GM13976 (cell line): ENCODE measurements at regions not wholly inside any gene's neighbourhood (a gene's known extent, or its start where the extent isn't known, plus 50 kb on each side); places are given as distances from the start of the nearest gene placed in this dataset.
A peak's percentile ranks its signal among the peaks of the same experiment; 100 is the strongest.

Experiments
- DNase-seq: peaks from one replicate; pipeline ENCODE4 v3.0.0; 2012; ENCODE audit warnings: low spot score
- CTCF ChIP-seq: IDR thresholded peaks from 2 replicates; pipeline ENCODE4 v1.5.1; 2012; ENCODE audit warnings: borderline replicate concordance, mild to moderate bottlenecking; ENCODE audit not compliant: insufficient read depth; ENCODE audit errors: extremely low read depth, missing control alignments, control extremely low read depth
- in situ Hi-C: fragments of 300-500 bp; cut with MboI; formaldehyde crosslinking; loops from one replicate; pipeline ENCODE4 v1.12.0; 2022; ENCODE audit warnings: low sequenced_read_pairs, mixed read lengths, inconsistent platforms; ENCODE audit not compliant: unreplicated experiment

DNA sequence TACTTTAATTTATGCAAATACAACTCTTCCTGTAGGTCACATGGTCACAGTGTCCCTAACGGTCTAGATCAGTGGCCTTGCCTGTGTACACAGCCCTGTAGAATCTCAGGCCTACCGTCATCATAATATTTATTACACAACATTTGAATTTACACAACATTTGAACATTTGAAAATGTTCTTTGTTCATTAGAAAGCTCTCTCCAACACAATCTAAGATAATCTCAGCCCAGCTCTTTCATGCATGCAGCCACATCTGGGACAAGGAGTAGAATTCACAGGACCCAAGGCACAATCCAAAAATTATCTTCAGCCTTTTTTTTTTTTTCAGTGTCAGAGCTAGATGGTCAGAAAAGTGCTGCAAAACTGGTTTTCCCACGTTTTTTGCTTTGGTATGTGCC, 892.8 kb downstream of the TFAP2A start:
- no peak for DNase-seq
- no peak for TF ChIP-seq CTCF
- in situ Hi-C loops: no loop called here

- in situ Hi-C loops: no loop called here
- no peak for TF ChIP-seq CTCF
- peak; percentile 28 for DNase-seq
Observed at GRCh38 chr6:9521152-9521530, 893.7 kb downstream of the TFAP2A start.

GRCh38 chr6:9520417-9521151, 894.3 kb downstream of the TFAP2A start:
- no peak for DNase-seq
- in situ Hi-C loops: no loop called here

DNA sequence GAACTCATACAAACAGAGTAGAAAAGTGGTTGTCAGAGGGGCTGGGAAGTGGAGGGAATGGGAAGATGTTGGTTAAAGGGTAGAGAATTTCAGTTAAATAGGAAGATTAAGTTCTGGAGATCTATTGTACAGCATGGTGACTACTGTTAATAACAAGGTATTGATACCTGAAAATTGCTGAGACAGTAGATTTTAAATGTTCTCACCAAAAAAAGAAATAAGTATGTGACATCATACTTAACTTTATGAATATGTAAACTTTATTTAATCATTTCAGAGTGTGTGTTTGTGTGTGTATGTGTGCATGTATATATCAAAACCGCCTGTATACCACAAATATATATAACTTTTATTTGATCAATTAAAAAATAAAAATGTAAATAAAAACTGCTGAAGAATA, 896.4 kb downstream of the TFAP2A start:
- DNase-seq: no peak
- in situ Hi-C loops: no loop called here
- no peak for TF ChIP-seq CTCF

More at GRCh38 chr6:9520417-9521151, 894.3 kb downstream of the TFAP2A start:
- TF ChIP-seq CTCF: no peak

DNA sequence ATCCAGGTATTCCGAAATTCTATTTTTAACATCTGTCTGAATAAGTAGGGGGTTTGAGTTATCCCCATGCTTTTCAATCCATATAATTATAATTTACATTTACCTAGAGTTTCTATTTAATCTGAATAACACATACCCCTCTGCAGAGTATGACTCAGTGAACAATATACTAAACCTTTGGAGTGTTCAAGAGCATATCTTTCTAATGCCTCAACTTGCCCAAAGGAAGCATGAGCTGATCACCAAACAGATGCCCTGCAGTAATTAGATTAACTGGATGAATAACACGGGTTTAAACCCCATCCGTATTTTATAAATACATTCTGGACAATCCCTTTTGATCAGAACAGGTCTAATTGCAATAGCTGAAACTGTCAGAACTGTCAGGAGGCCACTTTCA, 897.1 kb downstream of the TFAP2A start:
- in situ Hi-C loops: no loop called here
- no peak for TF ChIP-seq CTCF
- DNase-seq: no peak

DNA sequence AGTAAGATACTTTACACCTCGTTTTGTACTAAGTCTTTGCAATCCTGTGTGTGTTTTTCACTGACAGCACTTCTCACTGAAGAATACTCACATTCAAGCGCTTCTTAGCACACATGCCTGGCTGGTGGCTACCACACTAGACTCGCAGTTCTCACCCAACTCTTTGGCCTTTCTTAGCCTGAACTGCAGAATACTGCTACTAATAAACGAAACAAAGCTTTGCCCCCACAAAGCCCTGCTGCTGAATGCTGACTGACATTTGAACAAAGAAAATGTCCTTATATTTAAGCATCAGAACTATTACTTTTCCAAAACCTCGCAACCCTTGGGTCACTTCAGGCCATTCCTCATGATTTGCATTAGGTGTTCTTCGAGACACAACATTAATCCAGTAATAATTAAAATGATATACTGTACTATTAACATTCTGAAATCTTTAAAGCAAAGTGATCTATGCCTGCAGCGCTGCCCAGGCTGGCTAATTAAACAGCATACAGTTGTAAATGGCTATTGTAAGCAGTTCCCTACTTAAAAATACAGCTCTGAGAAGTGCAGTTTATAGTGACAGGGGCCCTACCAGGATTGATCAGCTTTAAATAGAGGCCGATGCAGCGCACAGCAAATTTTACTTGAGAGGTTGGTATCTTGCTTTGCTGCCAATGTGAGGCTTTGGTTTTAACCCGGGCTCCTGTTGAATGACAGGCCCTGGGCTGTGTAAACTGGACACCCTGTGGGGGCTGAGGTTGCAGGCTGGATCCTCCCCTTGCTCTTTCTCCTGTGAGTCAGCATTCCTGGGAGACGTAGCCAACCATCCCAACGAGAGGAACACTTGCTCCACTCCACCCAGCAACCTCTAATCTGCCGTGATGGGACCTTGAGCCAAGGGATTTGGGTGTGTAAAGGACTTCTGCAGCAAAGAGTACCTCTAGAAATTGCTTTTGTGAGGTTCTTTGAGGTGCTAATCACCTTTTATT, 899.0 kb downstream of the TFAP2A start:
- DNase-seq: no peak
- in situ Hi-C loops: no loop called here
- no peak for TF ChIP-seq CTCF
